ENCODE measurements at regions not wholly inside any gene's neighbourhood (a gene's known extent, or its start where the extent isn't known, plus 50 kb on each side); places are given as distances from the start of the nearest gene placed in this dataset.

GRCh38 chr3:118029049-118029448, 1005.6 kb downstream of the IGSF11 start:
- WGBS, 2 experiments (ENCODE audit: insufficient coverage in 1 of 2, insufficient read length in 1 of 2): 67 to 75% methylated on average over 2 of the region's 2 CpGs
- no peaks in the 10 kb centered on the region for H3K27me3 ChIP-seq (ENCODE audit: control insufficient read depth, insufficient read depth, low read length, poor library complexity, severe bottlenecking)
- H3K9ac ChIP-seq (ENCODE audit: extremely low read depth, low read length, poor library complexity, severe bottlenecking): no peak overlapping the region
- H3K27ac ChIP-seq (ENCODE audit: low read depth, low read length): no peak overlapping the region
- H3K36me3 ChIP-seq (ENCODE audit: control insufficient read depth, insufficient read depth, low read length): no peaks in the 10 kb centered on the region
- DNase-seq: no peak
- no peak overlapping the region for H3K4me3 ChIP-seq (ENCODE audit: low read length)
- H3K9me3 Mint-ChIP-seq: peaks cover 30% of the 10 kb centered on the region
- no peaks in the 10 kb centered on the region for H3K4me1 Mint-ChIP-seq
- no peak overlapping the region for H3K4me3 Mint-ChIP-seq
- no peaks in the 10 kb centered on the region for H3K27me3 Mint-ChIP-seq (ENCODE audit: insufficient read depth)
- no peaks in the 10 kb centered on the region for H3K4me1 ChIP-seq (ENCODE audit: control insufficient read depth, insufficient read depth, low read length)
- no peaks in the 10 kb centered on the region for H3K36me3 Mint-ChIP-seq (ENCODE audit: low read depth)
- H3K27ac Mint-ChIP-seq: no peak overlapping the region
- peaks cover 19% of the 10 kb centered on the region for H3K9me3 ChIP-seq (ENCODE audit: control insufficient read depth, low read length)
- TF ChIP-seq CTCF (conservative IDR thresholded peaks at IDR 0.05): no peak

- Mint-ChIP-seq H3K4me1 (no peaks in the 10 kb centered on the region), H3K9me3 (peaks cover 13% of the 10 kb centered on the region), H3K36me3 (ENCODE audit: low read depth) (no peaks in the 10 kb centered on the region), H3K27me3 (ENCODE audit: insufficient read depth) (no peaks in the 10 kb centered on the region), H3K27ac (no peak overlapping the region), H3K4me3 (no peak overlapping the region)
- H3K9ac ChIP-seq (ENCODE audit: extremely low read depth, low read length, poor library complexity, severe bottlenecking): no peak overlapping the region
- TF ChIP-seq CTCF (conservative IDR thresholded peaks at IDR 0.05): no peak
- DNase-seq: no peak
- 81 to 100% methylated on average over 1 of the region's 1 CpG for WGBS, 2 experiments (ENCODE audit: insufficient coverage in 1 of 2, insufficient read length in 1 of 2)
- H3K4me1 ChIP-seq (ENCODE audit: control insufficient read depth, insufficient read depth, low read length): no peaks in the 10 kb centered on the region
- H3K36me3 ChIP-seq (ENCODE audit: control insufficient read depth, insufficient read depth, low read length): no peaks in the 10 kb centered on the region
- H3K9me3 ChIP-seq (ENCODE audit: control insufficient read depth, low read length): peaks cover 12% of the 10 kb centered on the region
- H3K4me3 ChIP-seq (ENCODE audit: low read length): no peak overlapping the region
- H3K27me3 ChIP-seq (ENCODE audit: control insufficient read depth, insufficient read depth, low read length, poor library complexity, severe bottlenecking): no peaks in the 10 kb centered on the region
- no peak overlapping the region for H3K27ac ChIP-seq (ENCODE audit: low read depth, low read length)
These were observed 998.4 kb downstream of the IGSF11 start for GRCh38 chr3:118036215-118036614.

GRCh38 chr3:118055381-118055780, 979.3 kb downstream of the IGSF11 start:
- H3K9me3 ChIP-seq (ENCODE audit: control insufficient read depth, low read length): peaks cover 8% of the 10 kb centered on the region
- no peak overlapping the region for H3K4me3 ChIP-seq (ENCODE audit: low read length)
- no peaks in the 10 kb centered on the region for H3K4me1 Mint-ChIP-seq
- no peaks in the 10 kb centered on the region for H3K36me3 ChIP-seq (ENCODE audit: control insufficient read depth, insufficient read depth, low read length)
- no peak overlapping the region for H3K27ac Mint-ChIP-seq
- no peak overlapping the region for H3K4me3 Mint-ChIP-seq
- H3K9me3 Mint-ChIP-seq: peaks cover 4% of the 10 kb centered on the region
- H3K27me3 Mint-ChIP-seq (ENCODE audit: insufficient read depth): no peaks in the 10 kb centered on the region
- H3K36me3 Mint-ChIP-seq (ENCODE audit: low read depth): no peaks in the 10 kb centered on the region
- no peak for TF ChIP-seq CTCF (conservative IDR thresholded peaks at IDR 0.05)
- no peak overlapping the region for H3K9ac ChIP-seq (ENCODE audit: extremely low read depth, low read length, poor library complexity, severe bottlenecking)
- no peak for DNase-seq
- no peaks in the 10 kb centered on the region for H3K4me1 ChIP-seq (ENCODE audit: control insufficient read depth, insufficient read depth, low read length)
- 0% methylated on average over 1 of the region's 1 CpG for WGBS, 2 experiments (ENCODE audit: insufficient coverage in 1 of 2, insufficient read length in 1 of 2)
- no peaks in the 10 kb centered on the region for H3K27me3 ChIP-seq (ENCODE audit: control insufficient read depth, insufficient read depth, low read length, poor library complexity, severe bottlenecking)
- H3K27ac ChIP-seq (ENCODE audit: low read depth, low read length): no peak overlapping the region

Measured in endodermal cell (in vitro differentiated cells).